GM21619 (cell line): ENCODE measurements at regions not wholly inside any gene's neighbourhood (a gene's known extent, or its start where the extent isn't known, plus 50 kb on each side); places are given as distances from the start of the nearest gene placed in this dataset.
A peak's percentile ranks its signal among the peaks of the same experiment; 100 is the strongest.
"Not testable (repeated sequence)": the region's sequence is repeated elsewhere in the genome, so short reads cannot be mapped to it uniquely, and the experiment has no call there.

Experiments
- ATAC-seq: cut with Tn5 transposase; IDR thresholded peaks from one replicate; pipeline ENCODE4 v1.9.1; 2021; ENCODE audit not compliant: unreplicated experiment

DNA sequence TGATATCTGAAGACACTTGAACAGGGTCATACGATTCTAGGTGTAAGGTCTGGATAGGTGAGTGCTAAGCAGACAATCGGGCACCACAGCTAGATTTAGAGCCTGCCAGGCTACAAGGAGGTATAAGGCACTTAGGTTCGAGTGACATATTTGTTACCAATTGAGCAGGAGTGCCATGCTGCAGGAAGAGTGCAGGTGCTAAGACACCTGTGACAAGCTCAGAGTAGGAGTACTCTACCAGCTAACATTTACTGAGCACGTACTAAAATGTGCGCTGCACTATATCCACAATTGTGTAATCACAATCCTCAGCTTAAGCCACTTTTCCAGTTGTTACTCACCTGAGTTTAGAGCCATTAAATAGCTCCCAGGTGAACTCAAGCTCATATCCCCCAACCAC lies 227.8 kb upstream of the MOCS1 start:
- no peak for ATAC-seq

DNA sequence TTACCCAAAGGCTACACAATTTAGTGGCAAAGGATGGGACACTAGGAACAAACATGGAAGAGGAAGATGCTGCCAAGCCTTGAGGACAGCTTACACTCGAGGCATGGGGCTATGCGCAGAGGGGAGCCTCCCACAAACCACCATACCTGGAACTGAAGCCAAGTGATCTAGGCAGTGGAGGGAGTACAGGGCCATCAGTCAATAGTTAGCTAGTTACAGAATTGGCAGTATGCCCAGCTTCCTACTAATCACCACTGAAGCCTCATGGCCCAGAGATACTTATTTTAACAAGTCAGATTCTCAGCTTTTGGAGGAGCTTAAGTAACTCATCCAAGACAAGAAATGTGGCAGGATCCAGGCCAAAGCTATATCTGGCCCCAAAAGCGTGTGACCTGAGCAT lies 226.6 kb upstream of the MOCS1 start:
- no peak for ATAC-seq

DNA sequence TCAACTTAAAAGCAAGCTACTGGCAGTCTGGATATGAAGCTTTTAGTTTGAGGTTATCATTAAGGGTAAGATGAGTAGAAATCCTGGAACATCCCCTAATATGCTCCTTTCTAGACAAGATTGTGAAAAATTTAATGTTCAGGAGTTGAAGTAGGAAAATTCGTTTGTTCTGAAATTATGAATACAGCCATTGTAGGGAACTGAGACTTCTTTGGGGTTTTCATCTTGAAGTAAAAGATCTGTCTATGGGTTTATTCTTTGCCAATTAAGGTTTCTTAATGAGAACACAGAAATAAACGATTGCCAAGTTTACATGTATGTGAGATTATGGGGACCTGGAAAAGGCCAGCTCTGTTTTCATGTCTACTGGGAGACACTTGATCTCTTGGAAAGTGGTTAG lies 225.6 kb upstream of the MOCS1 start:
- no peak for ATAC-seq

DNA sequence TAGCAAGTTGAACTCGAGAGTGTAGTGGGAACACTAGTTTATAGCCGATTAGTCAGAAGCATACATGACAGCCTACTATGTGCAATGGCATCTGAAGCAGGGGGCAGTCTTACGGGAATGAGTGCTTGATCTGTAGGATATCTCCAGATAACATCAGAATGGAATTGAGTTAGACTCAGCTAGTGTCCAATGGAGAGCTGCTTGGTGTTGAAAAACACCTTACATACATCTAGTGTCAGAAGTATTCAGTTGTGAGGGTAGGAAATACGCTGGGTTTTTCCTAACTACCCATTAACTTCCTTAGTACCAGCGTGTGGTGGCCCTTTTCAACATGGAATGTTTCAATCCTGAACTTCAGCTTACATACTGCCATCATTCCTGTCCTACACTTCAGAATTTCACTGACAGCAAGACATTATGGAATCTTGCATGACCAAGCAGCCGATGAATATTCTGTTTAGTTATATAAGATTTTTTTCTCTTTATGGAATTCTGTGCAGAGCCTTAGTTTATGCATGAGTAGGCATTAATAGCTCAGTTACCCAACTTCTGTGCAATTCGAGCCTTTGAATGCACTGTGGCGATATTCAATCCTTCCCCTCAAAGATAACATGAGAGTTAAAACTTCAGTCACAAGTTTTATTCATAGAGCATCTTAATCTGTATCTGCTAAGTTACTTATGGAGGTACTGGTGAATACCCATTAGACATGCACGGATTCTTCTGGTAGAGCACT lies 218.6 kb upstream of the MOCS1 start:
- ATAC-seq = no peak

DNA sequence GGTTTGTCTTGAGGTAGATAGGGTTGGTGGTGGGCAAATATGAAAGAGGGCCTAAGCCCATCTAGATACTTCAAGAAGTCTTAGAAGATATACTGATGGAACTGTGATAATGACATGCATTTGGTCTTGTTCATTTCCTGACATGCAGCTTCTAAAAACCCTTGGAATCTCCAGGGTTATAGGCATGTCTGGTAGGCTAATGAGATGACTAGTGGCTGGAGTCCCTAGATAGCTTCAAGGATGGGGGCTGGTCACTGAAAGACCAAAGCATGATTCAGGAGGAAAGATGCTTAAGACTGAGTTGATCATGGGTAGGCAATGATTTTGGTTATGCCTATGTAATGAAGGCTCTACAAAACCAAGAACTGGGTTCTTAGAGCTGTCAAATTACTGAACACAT lies 217.9 kb upstream of the MOCS1 start:
- no peak for ATAC-seq

DNA sequence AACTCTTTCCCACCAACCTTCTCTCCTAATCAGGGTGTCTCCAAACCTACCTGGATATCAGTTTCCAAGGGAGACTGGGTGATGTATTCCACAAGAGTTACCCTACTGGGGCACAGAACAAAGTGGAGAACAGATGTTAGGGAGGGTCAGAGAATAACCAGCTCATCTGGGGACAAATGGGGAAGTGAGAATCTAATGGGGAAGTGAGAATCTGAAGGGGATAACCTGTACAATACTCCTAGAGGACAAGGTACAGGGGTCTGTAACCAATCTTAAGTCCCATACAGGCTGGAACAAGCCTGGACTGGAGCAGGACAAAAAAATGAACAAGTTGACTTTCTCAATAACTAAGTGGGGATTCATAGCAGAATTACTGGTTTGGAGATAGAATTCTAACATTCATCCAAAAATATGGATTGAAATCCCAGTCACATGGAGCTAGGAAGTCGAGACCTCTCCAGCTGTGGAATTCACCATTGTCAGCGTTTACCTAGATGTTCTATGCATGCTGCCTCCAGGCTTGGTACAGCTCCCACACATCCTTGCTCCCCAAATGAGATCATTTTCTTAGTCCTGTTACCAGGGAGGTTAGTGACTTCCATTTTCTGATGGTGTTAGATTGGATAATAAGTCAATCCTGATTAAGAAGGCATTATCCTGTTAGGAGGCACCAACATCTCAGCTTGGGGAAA lies 214.8 kb upstream of the MOCS1 start:
- peak; percentile 95 for ATAC-seq

DNA sequence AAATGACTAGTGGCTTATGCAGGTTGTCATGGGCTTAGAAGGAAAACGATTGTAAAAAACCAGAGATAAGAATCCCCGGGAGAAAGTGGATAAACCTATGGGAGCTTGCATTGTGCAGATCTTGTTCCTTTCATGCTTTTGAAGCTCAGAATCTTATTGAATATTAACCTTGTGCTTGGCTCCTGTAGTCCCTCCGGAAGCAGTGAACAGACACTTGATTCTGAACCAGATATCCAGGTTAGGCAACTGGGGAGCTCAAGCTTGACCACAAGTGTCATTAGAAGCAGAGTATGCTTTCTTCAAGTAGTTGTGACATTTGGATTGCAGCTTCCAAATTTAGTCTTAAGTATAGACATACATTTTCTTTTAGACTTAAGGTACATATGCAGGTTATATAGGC lies 212.6 kb upstream of the MOCS1 start:
- no peak for ATAC-seq

DNA sequence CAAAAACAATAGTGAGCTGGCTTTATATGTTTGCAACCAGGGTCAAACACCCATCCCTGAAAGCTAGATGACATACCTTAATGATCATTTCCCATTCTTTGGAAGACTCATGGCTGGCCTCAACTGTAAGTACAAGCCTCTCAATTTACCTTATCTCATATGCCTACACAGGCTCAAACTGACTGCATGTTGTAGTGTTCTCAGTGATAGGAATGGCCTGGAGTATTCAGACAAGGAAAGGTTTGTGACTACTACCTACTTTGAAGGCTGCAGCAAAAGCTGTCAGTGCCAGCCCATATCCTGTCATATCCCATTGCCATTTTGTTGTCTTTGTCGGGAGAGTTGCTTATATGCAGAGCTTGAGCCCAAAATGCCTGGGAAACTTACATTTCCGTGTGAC lies 205.2 kb upstream of the MOCS1 start:
- no peak for ATAC-seq

DNA sequence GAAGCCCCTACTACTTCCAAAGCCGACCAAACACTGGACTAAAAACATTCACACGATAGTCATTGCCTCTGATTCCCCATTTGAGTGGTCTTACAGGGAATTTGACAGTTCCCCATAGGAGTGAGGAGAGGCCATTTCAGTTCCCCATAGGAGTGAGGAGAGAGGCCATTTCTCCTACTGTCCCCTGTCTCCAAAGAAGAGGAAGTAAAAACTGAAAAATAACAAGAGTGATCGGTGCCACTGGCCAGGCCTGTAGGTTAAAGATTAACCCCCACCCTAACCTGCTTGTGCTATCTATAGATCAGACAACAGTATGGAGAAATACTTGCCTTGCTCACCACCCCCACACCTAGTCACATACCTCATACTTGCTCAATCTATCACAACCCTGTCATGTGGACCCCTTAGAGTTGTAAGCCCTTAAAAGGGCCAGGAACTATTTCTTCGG lies 204.0 kb upstream of the MOCS1 start:
- peak; percentile 60 for ATAC-seq

DNA sequence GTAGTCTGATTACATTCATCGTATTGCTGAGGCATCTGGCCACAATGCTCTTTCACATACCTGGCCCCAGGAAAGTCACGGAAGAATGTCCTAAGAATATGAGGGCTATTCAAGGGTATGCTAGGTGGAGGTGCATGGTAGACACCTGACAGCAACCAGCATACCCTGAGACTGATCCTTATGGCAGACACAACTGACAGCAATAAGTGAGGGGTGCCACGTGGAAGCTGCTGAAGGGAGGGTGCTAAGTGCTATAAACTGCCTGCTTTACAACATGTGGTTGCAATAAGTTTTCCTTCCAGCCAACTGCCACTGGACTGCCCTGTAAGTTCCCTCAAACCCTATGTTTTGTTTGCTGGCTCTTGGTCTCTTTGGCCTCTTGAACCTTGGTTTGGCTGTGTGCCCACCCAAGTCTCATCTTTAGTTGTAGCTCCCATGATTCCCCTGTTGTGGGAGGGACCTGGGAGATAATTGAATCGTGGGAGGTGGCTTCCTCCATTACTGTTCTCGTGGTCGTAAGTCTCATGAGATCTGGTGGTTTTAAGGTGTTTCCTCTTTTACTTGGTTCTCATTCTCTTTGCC lies 201.3 kb upstream of the MOCS1 start:
- no peak for ATAC-seq

DNA sequence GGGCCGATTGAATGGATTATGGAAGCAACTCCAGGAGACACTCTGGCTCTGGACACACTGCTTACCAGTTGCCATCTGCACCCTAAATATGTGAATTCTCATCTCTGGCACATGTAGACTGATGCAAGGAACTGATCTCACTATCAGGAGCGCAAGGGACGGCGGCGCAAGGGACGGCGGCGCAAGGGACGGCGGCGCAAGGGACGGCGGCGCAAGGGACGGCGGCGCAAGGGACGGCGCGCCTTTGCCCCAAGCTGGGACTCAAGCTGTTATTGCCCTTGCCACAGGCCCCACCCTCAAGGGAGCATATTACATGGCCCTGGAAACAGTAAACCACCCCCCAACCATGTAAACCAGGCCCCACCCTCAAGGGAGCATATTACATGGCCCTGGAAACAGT lies 199.7 kb upstream of the MOCS1 start:
- ATAC-seq = not testable (repeated sequence)

DNA sequence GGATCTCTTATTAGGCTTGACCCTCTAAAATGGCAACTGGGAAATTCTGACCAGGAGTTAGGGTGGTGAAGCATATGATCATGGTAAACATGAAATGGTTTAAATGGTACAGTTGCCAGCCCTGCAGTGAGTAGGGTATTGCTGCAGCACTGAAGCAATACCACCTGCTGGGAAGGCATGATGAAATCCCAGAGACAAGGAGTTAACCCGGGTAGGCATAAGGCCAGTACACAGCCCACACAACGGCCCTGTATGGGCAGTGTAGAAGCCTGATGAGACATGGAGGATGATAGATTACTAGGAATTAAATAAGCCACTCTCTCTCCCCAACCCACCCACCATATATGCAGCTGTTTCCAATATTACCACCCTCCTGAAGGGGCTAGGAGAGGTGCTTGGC lies 197.4 kb upstream of the MOCS1 start:
- no peak for ATAC-seq

DNA sequence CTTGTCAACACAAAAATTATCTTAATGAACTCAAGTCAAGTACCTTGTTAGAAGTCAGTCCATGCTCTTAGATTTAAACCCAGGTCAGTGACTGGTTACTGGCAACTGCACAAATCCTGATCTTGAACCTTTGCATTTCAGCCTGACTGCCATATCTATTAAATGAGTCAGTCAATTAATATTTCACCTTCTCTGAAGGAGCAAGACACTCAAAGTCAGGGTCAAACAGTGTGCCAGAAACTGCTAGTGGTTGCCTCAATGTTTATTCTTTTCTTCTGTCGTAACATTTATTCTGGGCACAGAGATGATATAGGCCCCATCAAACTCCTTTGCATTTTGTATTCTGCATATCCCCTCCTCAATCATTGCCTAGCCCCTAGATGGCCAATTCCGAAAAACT lies 193.9 kb upstream of the MOCS1 start:
- ATAC-seq = no peak

DNA sequence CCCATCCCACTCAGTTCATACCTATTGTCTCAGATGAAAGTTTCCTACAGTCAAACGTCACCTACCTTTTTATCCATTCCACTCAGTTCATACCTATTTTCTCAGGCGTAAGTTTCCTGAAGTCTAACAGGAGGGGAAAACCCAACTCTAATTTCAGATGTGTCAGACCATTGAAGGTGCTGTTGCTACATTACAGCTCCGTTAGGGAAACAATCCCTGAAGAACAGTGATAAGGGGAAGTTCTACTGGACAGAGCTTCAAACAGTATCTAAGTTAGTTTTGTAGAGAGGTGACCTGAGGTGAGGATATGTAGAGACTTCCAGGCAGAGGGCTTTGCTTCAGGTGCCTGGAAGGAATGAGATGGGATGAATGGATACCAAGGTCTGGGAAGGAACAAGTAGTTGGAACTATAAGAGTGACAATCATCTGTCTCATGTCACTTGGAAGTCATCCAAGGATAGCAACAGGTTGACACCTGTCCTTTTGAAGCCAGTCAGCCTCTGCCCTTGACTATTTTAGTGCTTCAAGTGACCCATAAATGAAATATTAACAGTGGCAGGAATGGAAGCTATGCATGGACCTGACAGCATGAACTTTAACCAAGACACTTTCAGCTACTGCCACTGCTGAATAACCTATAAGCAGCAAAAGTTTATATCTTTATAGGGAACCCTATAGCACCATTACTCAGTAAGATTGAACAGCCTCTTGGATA lies 191.6 kb upstream of the MOCS1 start:
- no peak for ATAC-seq

DNA sequence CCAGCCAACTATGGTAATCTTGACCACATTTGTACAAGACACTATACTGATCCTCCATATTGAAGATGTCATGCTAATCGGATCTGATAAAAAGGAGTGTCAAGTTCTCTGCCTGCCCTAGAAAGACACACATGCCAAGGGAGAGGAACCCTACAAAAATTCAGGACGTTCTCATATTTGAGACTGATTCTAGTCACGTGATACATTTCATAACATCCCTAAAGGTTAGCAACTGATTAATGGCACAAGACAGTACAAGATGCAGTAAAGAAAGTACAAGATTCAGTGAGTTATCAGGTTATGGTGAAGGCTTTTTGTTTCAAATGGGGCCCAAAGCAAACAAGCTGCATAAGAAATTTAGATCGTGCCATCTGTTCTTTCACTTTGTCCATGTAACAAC lies 190.7 kb upstream of the MOCS1 start:
- ATAC-seq = no peak

DNA sequence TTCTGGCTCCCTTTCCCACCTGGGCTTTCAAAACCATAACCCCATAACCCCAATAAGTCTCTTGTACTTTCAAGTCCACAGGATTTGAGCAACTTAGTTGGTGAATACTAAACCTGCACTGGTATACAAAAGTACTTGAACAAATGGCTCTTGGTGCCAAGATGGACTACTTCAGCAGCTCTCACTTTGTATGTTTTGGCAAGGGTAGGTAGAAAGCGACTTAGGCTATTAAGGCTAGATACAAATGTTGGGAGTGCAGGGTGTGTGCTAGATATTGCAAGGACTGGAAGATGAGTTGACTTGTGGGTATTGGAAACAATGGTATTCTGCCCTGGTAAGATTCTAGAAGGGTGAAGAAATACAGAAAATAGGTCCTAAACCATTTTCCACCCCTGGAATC lies 182.6 kb upstream of the MOCS1 start:
- ATAC-seq = no peak

DNA sequence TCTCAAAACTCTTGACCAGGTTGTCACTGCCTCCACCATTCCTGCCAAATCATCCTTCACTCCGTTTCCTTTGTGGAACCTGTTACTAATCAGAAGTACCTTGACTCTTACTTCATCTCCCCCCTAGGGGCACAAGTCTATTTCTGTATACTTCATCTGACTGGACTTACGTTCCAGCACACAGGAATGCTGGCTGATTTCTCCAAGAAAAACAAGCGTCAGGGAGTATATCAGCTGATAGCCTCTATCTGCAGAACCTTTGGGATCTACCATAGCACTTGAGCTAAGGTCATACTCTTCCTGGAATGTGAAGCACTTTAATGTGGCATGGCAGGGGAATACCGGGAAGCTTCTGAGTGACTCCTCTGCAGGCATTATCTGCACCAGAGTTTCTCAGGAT lies 178.1 kb upstream of the MOCS1 start:
- ATAC-seq = no peak

DNA sequence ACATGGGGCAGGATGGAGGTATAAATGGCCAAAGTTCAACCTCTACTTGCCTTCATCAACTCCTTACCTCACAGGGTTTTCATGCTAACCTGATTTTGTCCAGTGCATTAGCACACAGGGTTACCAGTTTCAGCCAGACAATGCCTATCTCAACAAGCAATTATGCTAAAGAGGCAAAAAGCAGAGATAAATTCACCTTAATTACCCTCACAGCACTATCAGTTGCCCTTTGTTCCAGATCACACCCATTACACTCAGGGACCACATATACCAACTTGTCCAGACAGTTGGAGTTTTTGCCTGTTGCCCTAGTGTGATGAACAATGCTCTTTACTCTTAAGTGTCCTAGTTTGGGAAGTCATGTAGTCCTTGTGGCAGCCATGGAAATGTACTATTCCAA lies 174.5 kb upstream of the MOCS1 start:
- ATAC-seq = no peak

DNA sequence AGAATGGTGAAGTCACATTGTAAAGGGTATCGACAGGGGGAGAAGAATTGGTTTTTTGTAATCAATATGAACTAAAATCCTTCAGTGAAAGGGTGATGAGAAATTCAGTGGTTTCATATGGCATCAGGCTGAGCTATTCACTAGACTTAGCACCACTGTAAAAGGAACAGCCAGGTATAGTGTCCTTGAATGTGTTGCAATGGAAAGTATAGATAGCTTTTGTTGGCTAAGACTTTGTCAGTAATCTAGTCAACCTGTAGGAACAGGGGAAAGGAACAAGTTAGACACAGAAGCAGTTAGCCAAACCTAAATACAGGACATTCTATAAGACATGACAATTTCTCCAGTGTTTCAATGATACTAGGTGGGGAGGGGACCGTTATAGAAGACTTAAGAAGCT lies 172.6 kb upstream of the MOCS1 start:
- no peak for ATAC-seq

DNA sequence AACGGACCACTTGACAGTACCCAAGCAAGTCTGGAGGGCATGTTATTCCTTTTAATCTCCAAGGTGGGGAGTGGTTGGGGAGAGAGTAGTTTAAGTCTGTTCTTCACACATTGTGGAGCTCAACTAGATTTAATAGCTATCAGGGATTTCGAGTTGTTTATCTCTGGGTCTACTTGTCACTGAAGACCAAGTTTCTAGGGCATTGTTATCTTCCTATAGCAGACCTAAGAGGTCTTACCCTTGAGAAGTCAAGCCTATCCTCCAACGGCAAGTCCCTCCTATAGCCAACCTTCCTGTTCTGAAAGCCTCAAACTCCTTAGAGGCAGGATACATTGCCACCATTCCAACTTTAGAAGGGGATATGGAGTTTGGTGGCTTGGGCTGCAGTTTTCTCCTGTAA lies 164.5 kb upstream of the MOCS1 start:
- ATAC-seq = no peak

DNA sequence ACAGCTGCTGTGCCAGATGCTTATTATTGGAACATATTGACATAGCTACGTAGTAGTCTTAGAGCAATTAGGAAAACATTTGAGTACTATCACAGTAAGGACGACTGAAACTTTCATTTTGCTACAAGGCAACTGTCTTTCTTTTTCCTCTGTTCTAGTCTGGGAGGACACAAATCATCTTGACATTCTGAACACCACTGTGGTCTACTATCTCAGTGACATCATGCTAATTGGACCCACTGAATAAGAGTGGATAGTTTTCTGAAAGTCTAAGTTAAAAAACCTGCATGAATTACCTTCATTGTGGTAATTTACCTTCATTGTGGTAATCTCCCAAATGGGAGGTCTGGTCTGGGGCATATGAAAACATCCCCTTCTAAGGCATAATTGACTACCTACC lies 163.3 kb upstream of the MOCS1 start:
- ATAC-seq = no peak
